SU-DHL-6 (cell line): ENCODE measurements at regions not wholly inside any gene's neighbourhood (a gene's known extent, or its start where the extent isn't known, plus 50 kb on each side); places are given as distances from the start of the nearest gene placed in this dataset.

ENCODE experiments used
- CTCF ChIP-seq: fragments of 200-600 bp; sonication (generic); IDR thresholded peaks from one replicate; pipeline ENCODE4 v1.5.1; 2017; ENCODE audit warnings: antibody characterized with exemption, mild to moderate bottlenecking, low read length, moderate library complexity; ENCODE audit not compliant: insufficient read depth, poor library complexity, severe bottlenecking
- EZH2phosphoT487 ChIP-seq: fragments of 200-600 bp; sonication (generic), shearing (Covaris generic); conservative IDR thresholded peaks from 2 replicates; pipeline ENCODE4 v1.6.1; 2018; ENCODE audit warnings: mild to moderate bottlenecking, antibody characterized with exemption, low read length, moderate library complexity, mixed read lengths

GRCh38 chr1:234694661-234695060 is 84.7 kb upstream of the IRF2BP2 start:
- TF ChIP-seq CTCF (no peak), EZH2phosphoT487 (no peak)
